Brain microvascular endothelial cell (primary cell): ENCODE measurements at regions not wholly inside any gene's neighbourhood (a gene's known extent, or its start where the extent isn't known, plus 50 kb on each side); places are given as distances from the start of the nearest gene placed in this dataset.

ENCODE experiments used
- DNase-seq: peaks from one replicate; pipeline ENCODE4 v3.0.0-alpha.2; 2020
- H3K27ac ChIP-seq: fragments of 250-450 bp; sonication (Bioruptor Pico); 2 replicates; pipeline ENCODE4 v1.5.1; 2020; ENCODE audit warnings: mild to moderate bottlenecking, moderate library complexity
- H3K27me3 ChIP-seq: fragments of 250-450 bp; sonication (Bioruptor Pico); replicated peaks from 2 replicates; pipeline ENCODE4 v1.5.1; 2020; ENCODE audit warnings: mild to moderate bottlenecking
- H3K36me3 ChIP-seq: fragments of 250-450 bp; sonication (Bioruptor Pico); replicated peaks from 2 replicates; pipeline ENCODE4 v1.5.1; 2020; ENCODE audit warnings: mild to moderate bottlenecking
- H3K4me3 ChIP-seq: 2 replicates; pipeline ENCODE4 v1.5.1; 2011; ENCODE audit warnings: low read depth, mild to moderate bottlenecking, control low read depth, low read length, moderate library complexity
- in situ Hi-C: cut with HindIII; loops from 2 replicates; pipeline ENCODE4 v1.10.0; 2017; ENCODE audit warnings: low sequenced_read_pairs, low pct_ligation_motif_present
- TF ChIP-seq, protein P1 (sequence below): IDR thresholded peaks from 2 replicates; pipeline ENCODE4 v1.5.1; 2011; ENCODE audit warnings: low read depth, mild to moderate bottlenecking, moderate library complexity, low read length, control low read depth, inconsistent platforms; ENCODE audit errors: missing control alignments

GRCh38 chr1:244349103-244349531 lies 102.6 kb downstream of the ADSS2 start:
- TF ChIP-seq, protein P1, sequence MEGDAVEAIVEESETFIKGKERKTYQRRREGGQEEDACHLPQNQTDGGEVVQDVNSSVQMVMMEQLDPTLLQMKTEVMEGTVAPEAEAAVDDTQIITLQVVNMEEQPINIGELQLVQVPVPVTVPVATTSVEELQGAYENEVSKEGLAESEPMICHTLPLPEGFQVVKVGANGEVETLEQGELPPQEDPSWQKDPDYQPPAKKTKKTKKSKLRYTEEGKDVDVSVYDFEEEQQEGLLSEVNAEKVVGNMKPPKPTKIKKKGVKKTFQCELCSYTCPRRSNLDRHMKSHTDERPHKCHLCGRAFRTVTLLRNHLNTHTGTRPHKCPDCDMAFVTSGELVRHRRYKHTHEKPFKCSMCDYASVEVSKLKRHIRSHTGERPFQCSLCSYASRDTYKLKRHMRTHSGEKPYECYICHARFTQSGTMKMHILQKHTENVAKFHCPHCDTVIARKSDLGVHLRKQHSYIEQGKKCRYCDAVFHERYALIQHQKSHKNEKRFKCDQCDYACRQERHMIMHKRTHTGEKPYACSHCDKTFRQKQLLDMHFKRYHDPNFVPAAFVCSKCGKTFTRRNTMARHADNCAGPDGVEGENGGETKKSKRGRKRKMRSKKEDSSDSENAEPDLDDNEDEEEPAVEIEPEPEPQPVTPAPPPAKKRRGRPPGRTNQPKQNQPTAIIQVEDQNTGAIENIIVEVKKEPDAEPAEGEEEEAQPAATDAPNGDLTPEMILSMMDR = no peak
- Histone ChIP-seq H3K36me3 (no peaks in the 10 kb centered on the region), H3K27me3 (no peaks in the 10 kb centered on the region), H3K27ac (peak overlapping the region; percentile 84), H3K4me3 (no peak overlapping the region)
- peak; percentile 89 for DNase-seq
- in situ Hi-C loops = no loop called here

DNA sequence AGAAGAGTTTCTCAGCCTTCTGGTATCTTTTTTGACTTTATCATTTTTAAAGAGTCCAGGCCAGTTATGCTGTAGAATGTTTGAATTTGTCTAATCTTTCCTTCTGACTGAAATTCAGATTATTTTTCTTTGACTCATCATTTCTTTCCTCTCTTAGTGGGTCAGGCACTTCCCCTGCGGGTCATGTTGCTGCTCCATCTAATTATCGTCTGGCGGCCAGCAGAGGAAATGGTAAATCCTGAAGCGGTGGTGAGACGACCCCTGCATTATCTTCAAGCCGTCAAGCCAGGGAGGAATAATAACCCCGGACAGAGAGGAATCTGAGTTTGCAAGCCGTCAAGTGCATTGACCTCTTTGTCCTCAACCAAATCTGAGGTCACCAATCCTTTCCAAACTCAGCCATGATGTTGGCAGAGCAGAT lies 102.1 kb downstream of the ADSS2 start:
- H3K36me3 ChIP-seq = no peaks in the 10 kb centered on the region
- in situ Hi-C loops = no loop called here
- H3K27ac ChIP-seq = peak overlapping the region; percentile 84
- TF ChIP-seq, protein P1 = no peak
- H3K4me3 ChIP-seq = no peak overlapping the region
- DNase-seq = no peak
- H3K27me3 ChIP-seq = no peaks in the 10 kb centered on the region

- in situ Hi-C loops = no loop called here
- TF ChIP-seq, protein P1 = no peak
- Histone ChIP-seq H3K36me3 (no peaks in the 10 kb centered on the region), H3K27me3 (no peaks in the 10 kb centered on the region), H3K4me3 (no peak overlapping the region), H3K27ac (peak overlapping the region; percentile 84)
- no peak for DNase-seq
These were observed 101.7 kb downstream of the ADSS2 start for GRCh38 chr1:244350027-244350426.

DNA sequence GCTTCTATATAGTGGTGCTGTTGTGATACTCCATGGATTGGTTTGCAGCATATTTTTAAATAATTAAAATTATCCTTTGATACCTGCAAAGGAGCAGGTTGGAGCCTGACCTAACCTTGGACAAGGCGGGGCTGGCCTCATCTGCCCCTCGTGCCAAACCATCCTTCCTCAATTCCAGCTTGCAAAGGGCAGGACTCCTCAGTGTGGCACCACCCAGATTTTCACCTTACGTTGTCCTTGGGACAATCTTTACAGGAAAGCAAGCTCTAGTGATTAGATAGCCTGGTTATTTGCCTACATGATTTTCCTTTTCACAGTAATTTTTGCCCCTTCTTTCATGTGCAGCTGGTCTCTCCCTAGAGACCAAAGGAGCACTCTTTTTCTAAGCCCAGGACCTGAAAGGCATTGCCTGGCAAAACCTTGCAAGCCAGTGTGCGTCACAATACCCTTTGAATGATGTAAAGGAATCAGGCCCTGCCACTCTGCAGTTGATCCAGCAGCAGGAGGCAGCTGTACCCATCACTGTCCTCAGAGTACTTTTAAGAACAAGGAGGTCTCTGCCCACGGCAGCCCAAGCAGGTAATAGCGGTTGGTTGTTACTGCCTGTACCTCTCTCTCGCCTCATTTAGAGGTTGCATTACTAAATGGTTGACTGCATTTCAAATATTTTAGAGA lies 99.4 kb downstream of the ADSS2 start:
- Histone ChIP-seq H3K27me3 (no peaks in the 10 kb centered on the region), H3K36me3 (no peaks in the 10 kb centered on the region), H3K4me3 (no peak overlapping the region), H3K27ac (no peak overlapping the region)
- no peak for DNase-seq
- TF ChIP-seq, protein P1 = no peak
- in situ Hi-C loops = no loop called here

- peak overlapping the region; percentile 95 for H3K27ac ChIP-seq
- no peaks in the 10 kb centered on the region for H3K27me3 ChIP-seq
- peak; percentile 97 for DNase-seq
- H3K36me3 ChIP-seq = no peaks in the 10 kb centered on the region
- no peak overlapping the region for H3K4me3 ChIP-seq
- TF ChIP-seq, protein P1 = no peak
- in situ Hi-C loops = no loop called here
These were observed 98.1 kb downstream of the ADSS2 start for GRCh38 chr1:244353551-244354091.
